GM12878 (cell line): ENCODE measurements at regions not wholly inside any gene's neighbourhood (a gene's known extent, or its start where the extent isn't known, plus 50 kb on each side); places are given as distances from the start of the nearest gene placed in this dataset.

Source experiments
- ATAC-seq: fragments of 200-7000 bp; cut with Tn5 transposase; 3 replicates; pipeline ENCODE4 v1.9.1; 2020; ENCODE audit warnings: mild to moderate bottlenecking, moderate library complexity
- BruUV-seq: library from RNA; stranded (reverse); fragments of 400-500 nt; replicated peaks from 2 replicates; lab custom pipeline; 2021; lab: Mats Ljungman, UMichigan
- CTCF ChIA-PET: fragments of 300-600 bp; sonication (Branson Sonifier 250); formaldehyde crosslinking; extraction: SDS; loops from one replicate; lab custom pipeline; 2021; ENCODE audit warnings: inconsistent platforms; lab: Yijun Ruan, JAX
- POLR2A ChIA-PET: fragments of 350-600 bp; formaldehyde crosslinking; extraction: SDS; loops from one replicate; lab custom pipeline; 2021; ENCODE audit warnings: inconsistent platforms; lab: Charles Lee
- RAD21 ChIA-PET: fragments of 300-600 bp; sonication (Branson Sonifier 250); formaldehyde crosslinking; loops from one replicate; lab custom pipeline; 2023; ENCODE audit warnings: antibody characterized with exemption; ENCODE audit not compliant: unreplicated experiment; lab: Charles Lee
- SMC1A ChIA-PET: fragments of 300-600 bp; sonication (Branson Sonifier 250); formaldehyde crosslinking; loops from one replicate; lab custom pipeline; 2023; ENCODE audit not compliant: unreplicated experiment, uncharacterized antibody; lab: Charles Lee
- DNase-seq: peaks from one replicate; pipeline ENCODE4 v3.0.0-alpha.2; 2011; ENCODE audit warnings: low read depth, low spot score
- FAIRE-seq: peaks from 3 replicates; lab custom pipeline; 2011; peaks lifted over from hg19 to GRCh38; lab: Jason Lieb, UNC
- H2AFZ ChIP-seq: 2 replicates; pipeline ENCODE4 v1.6.0; 2011; ENCODE audit warnings: low read depth, low read length, control low read depth; ENCODE audit not compliant: control insufficient read depth
- H3K27ac ChIP-seq: 2 replicates; pipeline ENCODE4 v1.5.1; 2011; ENCODE audit warnings: control low read depth; ENCODE audit not compliant: control insufficient read depth, insufficient read depth
- H3K27me3 ChIP-seq, 2 experiments: replicated peaks in 1 of 2; 2 replicates each; pipeline versions ENCODE4 v1.6.0 to v1.6.1; 2011; ENCODE audit warnings: low read length in 1 of 2; ENCODE audit not compliant: control insufficient read depth in 2 of 2, insufficient read depth in 2 of 2
- H3K36me3 ChIP-seq, 2 experiments: 2 replicates each; pipeline ENCODE4 v1.5.1; 2011; ENCODE audit warnings: low read length in 1 of 2; ENCODE audit not compliant: control insufficient read depth in 2 of 2, insufficient read depth in 2 of 2
- H3K4me1 ChIP-seq: 2 replicates; pipeline ENCODE4 v1.6.1; 2011; ENCODE audit warnings: mild to moderate bottlenecking, low read length, moderate library complexity, mixed read lengths; ENCODE audit not compliant: control insufficient read depth, insufficient read depth
- H3K4me2 ChIP-seq: 2 replicates; pipeline ENCODE4 v1.6.0; 2011; ENCODE audit warnings: control low read depth; ENCODE audit not compliant: control insufficient read depth, insufficient read depth
- H3K4me3 ChIP-seq: fragments of 200-600 bp; sonication (generic); 2 replicates; pipeline ENCODE4 v1.5.1; 2016
- H3K79me2 ChIP-seq: 2 replicates; pipeline ENCODE4 v1.6.0; 2011; ENCODE audit warnings: low read length; ENCODE audit not compliant: control insufficient read depth, insufficient read depth
- H3K9ac ChIP-seq: 2 replicates; pipeline ENCODE4 v1.8.0; 2011; ENCODE audit warnings: low read length, control low read depth, mixed read lengths; ENCODE audit not compliant: control insufficient read depth, insufficient read depth
- H3K9me3 ChIP-seq: replicated peaks from 3 replicates; pipeline ENCODE4 v1.5.1; 2011; ENCODE audit warnings: mild to moderate bottlenecking, low read length; ENCODE audit not compliant: control insufficient read depth, insufficient read depth
- H4K20me1 ChIP-seq: 2 replicates; pipeline ENCODE4 v1.6.0; 2011; ENCODE audit not compliant: control insufficient read depth, insufficient read depth
- CBFB ChIP-seq: IDR thresholded peaks from 2 replicates; pipeline ENCODE4 v1.6.1; 2016; ENCODE audit warnings: antibody characterized with exemption, low read depth
- CBX5 ChIP-seq: sonication (generic); IDR thresholded peaks from 2 replicates; pipeline ENCODE4 v1.6.1; 2016; ENCODE audit warnings: low read depth, moderate library complexity, mild to moderate bottlenecking, inconsistent platforms
- IKZF1 ChIP-seq: fragments of 450-650 bp; conservative IDR thresholded peaks from 2 replicates; pipeline ENCODE4 v1.6.1; 2017; ENCODE audit warnings: antibody characterized with exemption, mild to moderate bottlenecking
- MEF2A ChIP-seq: IDR thresholded peaks from 2 replicates; pipeline ENCODE4 v1.6.1; 2011; ENCODE audit warnings: low read depth, mild to moderate bottlenecking, low read length, moderate library complexity; ENCODE audit not compliant: insufficient read depth
- NKRF ChIP-seq: fragments of 450-650 bp; conservative IDR thresholded peaks from 2 replicates; pipeline ENCODE4 v1.6.1; 2017; ENCODE audit warnings: mild to moderate bottlenecking, moderate library complexity
- NR2C1 ChIP-seq: fragments of 450-650 bp; IDR thresholded peaks from 2 replicates; pipeline ENCODE4 v1.6.1; 2017; ENCODE audit warnings: antibody characterized with exemption, mild to moderate bottlenecking, moderate library complexity
- PRDM15 ChIP-seq: fragments of 450-650 bp; formaldehyde crosslinking; IDR thresholded peaks from 2 replicates; pipeline ENCODE4 v1.4.0; 2020; ENCODE audit warnings: mild to moderate bottlenecking, moderate library complexity
- SP1 ChIP-seq: IDR thresholded peaks from one replicate; pipeline ENCODE4 v1.6.1; 2011; ENCODE audit warnings: low read depth, low read length
- TARDBP ChIP-seq: IDR thresholded peaks from 2 replicates; pipeline ENCODE4 v1.6.1; 2016; ENCODE audit warnings: borderline replicate concordance
- TCF12 ChIP-seq: IDR thresholded peaks from 2 replicates; pipeline ENCODE4 v1.6.1; 2011; ENCODE audit warnings: low read depth, mild to moderate bottlenecking, low read length
- TCF3 ChIP-seq: IDR thresholded peaks from 2 replicates; pipeline ENCODE4 v1.6.1; 2012; ENCODE audit warnings: low read depth, mild to moderate bottlenecking, low read length, borderline replicate concordance; ENCODE audit not compliant: insufficient read depth
- USF1 ChIP-seq: IDR thresholded peaks from 2 replicates; pipeline ENCODE4 v1.6.1; 2011; ENCODE audit warnings: borderline replicate concordance, low read depth, mild to moderate bottlenecking, moderate library complexity, mixed read lengths, low read length; ENCODE audit not compliant: insufficient read depth; ENCODE audit errors: extremely low read length
- YBX1 ChIP-seq: fragments of 450-650 bp; IDR thresholded peaks from 2 replicates; pipeline ENCODE4 v1.6.1; 2016; ENCODE audit warnings: antibody characterized with exemption
- ZNF207 ChIP-seq: fragments of 450-650 bp; IDR thresholded peaks from 2 replicates; pipeline ENCODE4 v1.6.1; 2014; ENCODE audit warnings: antibody characterized with exemption, mild to moderate bottlenecking, borderline replicate concordance
- ZNF274 ChIP-seq: IDR thresholded peaks from one replicate; pipeline ENCODE4 v1.8.0; 2011; ENCODE audit not compliant: insufficient read length, insufficient read depth
- ZZZ3 ChIP-seq: IDR thresholded peaks from 2 replicates; pipeline ENCODE4 v1.6.1; 2011; ENCODE audit warnings: low read depth; ENCODE audit not compliant: control insufficient read depth, insufficient read length
- WGBS: methylation state at CpG from one replicate; pipeline ENCODE4 v1.1.6; 2016; ENCODE audit warnings: low lambda C conversion rate; ENCODE audit not compliant: insufficient replicate concordance, insufficient coverage; ENCODE audit errors: missing lambda C conversion rate; 5-methylcytosine and 5-hydroxymethylcytosine counted together
- in situ Hi-C: fragments of 300-500 bp; cut with MboI; formaldehyde crosslinking; loops from 9 replicates; pipeline ENCODE4 v1.14.3; 2018; ENCODE audit warnings: mixed read lengths
- intact Hi-C: fragments of 100-400 bp; cut with micrococcal nuclease; formaldehyde crosslinking; loops from one replicate; pipeline ENCODE4 v1.14.2; 2022; ENCODE audit not compliant: unreplicated experiment
- TF ChIP-seq, protein P1 (sequence below): fragments of 150-350 bp; IDR thresholded peaks from 2 replicates; pipeline ENCODE4 v1.6.1; 2016; ENCODE audit warnings: low read depth, low read length

DNA sequence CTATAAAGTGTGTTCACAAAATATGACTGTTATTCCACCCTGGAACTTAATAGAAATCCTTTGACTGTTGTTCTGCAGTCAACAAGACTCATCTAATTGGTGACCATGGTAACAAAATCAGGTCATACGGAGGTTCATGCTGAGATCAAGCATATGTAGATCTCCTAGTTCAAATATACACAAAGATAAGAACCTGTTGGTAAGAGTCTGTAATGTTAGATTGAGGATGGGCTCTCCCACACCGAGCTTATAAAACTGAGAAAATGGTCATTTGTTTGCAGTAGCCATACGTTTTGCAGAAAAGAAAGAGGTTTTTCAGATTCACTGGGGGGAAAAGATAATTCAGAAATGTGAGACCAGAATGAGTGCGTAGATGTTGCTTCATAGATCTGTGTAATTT lies 468.1 kb downstream of the RPS6KC1 start:
- ATAC-seq (no peak), DNase-seq (no peak), FAIRE-seq (no peak)
- no peaks in the 10 kb centered on the region for H3K36me3 ChIP-seq
- no peak overlapping the region for H2AFZ ChIP-seq
- SMC1A ChIA-PET, result no interaction called here
- no peak overlapping the region for H3K27ac ChIP-seq
- H3K9me3 ChIP-seq, result no peaks in the 10 kb centered on the region
- CTCF ChIA-PET, result no interaction called here
- no TSS peak for BruUV-seq
- H4K20me1 ChIP-seq, result no peaks in the 10 kb centered on the region
- H3K9ac ChIP-seq, result no peak overlapping the region
- 1% methylated on average over 4 of the region's 4 CpGs for WGBS
- no peaks in the 10 kb centered on the region for H3K4me1 ChIP-seq
- H3K4me2 ChIP-seq, result no peak overlapping the region
- RAD21 ChIA-PET, result no interaction called here
- in situ Hi-C loops (no loop called here), intact Hi-C loops (no loop called here)
- H3K4me3 ChIP-seq, result no peak overlapping the region
- H3K27me3 ChIP-seq, result no peaks in the 10 kb centered on the region; a peak in 1 of 4 replicates
- H3K79me2 ChIP-seq, result no peaks in the 10 kb centered on the region
- POLR2A ChIA-PET, result no interaction called here
- TF ChIP-seq SP1, result no peak
- TF ChIP-seq, protein P1, sequence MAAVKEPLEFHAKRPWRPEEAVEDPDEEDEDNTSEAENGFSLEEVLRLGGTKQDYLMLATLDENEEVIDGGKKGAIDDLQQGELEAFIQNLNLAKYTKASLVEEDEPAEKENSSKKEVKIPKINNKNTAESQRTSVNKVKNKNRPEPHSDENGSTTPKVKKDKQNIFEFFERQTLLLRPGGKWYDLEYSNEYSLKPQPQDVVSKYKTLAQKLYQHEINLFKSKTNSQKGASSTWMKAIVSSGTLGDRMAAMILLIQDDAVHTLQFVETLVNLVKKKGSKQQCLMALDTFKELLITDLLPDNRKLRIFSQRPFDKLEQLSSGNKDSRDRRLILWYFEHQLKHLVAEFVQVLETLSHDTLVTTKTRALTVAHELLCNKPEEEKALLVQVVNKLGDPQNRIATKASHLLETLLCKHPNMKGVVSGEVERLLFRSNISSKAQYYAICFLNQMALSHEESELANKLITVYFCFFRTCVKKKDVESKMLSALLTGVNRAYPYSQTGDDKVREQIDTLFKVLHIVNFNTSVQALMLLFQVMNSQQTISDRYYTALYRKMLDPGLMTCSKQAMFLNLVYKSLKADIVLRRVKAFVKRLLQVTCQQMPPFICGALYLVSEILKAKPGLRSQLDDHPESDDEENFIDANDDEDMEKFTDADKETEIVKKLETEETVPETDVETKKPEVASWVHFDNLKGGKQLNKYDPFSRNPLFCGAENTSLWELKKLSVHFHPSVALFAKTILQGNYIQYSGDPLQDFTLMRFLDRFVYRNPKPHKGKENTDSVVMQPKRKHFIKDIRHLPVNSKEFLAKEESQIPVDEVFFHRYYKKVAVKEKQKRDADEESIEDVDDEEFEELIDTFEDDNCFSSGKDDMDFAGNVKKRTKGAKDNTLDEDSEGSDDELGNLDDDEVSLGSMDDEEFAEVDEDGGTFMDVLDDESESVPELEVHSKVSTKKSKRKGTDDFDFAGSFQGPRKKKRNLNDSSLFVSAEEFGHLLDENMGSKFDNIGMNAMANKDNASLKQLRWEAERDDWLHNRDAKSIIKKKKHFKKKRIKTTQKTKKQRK, result no peak
- no peak for TF ChIP-seq IKZF1
- no peak for TF ChIP-seq NR2C1
- TF ChIP-seq MEF2A, result no peak
- no peak for TF ChIP-seq YBX1
- TF ChIP-seq PRDM15 (CRISPR knock-in tag), result no peak
- no peak for TF ChIP-seq TARDBP
- no peak for TF ChIP-seq TCF12
- TF ChIP-seq USF1, result no peak
- no peak for TF ChIP-seq ZNF207
- TF ChIP-seq NKRF, result no peak
- no peak for TF ChIP-seq ZZZ3
- no peak for TF ChIP-seq CBX5
- TF ChIP-seq ZNF274, result no peak
- TF ChIP-seq TCF3, result no peak
- no peak for TF ChIP-seq CBFB
